ENCODE measurements at regions not wholly inside any gene's neighbourhood (a gene's known extent, or its start where the extent isn't known, plus 50 kb on each side); places are given as distances from the start of the nearest gene placed in this dataset.
A peak's percentile ranks its signal among the peaks of the same experiment; 100 is the strongest.

DNA sequence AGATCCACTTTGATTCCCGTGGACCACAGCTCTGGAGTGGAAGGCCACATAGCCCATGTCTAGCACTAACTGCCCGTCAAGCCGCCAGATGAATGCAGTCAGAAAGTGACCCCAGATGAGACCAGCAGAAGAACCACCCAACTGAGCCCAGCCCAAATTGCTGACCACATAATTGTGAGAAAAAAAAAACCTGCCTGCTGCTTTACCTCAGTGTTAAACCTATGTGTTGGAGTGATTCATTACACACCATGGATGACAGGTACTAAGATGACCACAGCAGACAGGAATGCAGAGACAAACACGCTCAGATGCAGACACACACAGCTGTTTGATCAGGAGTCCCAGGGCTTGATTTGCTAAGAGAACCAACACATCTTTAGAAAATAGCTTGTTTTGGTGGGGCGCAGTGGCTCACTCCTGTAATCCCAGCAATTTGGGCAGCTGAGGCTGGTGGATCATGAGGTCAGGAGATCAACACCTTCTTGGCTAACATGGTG is 168.1 kb upstream of the PPP2R2D start:
- no CpG with 5 or more reads among the region's 5 CpGs for WGBS (ENCODE audit: insufficient coverage, low lambda C conversion rate)
- no peak overlapping the region for H3K4me3 ChIP-seq (ENCODE audit: low read length)
- H3K27ac ChIP-seq (ENCODE audit: low read length): no peak overlapping the region
- DNase-seq: no peak
- no peaks in the 10 kb centered on the region for H3K36me3 ChIP-seq (ENCODE audit: control insufficient read depth, insufficient read depth, low read length)
- no peaks in the 10 kb centered on the region for H3K9me3 ChIP-seq (ENCODE audit: control insufficient read depth, low read depth, low read length)
- no peaks in the 10 kb centered on the region for H3K4me1 ChIP-seq (ENCODE audit: control insufficient read depth, insufficient read depth, low read length)
- H3K27me3 ChIP-seq (ENCODE audit: control insufficient read depth, insufficient read depth, low read length): no peaks in the 10 kb centered on the region

DNA sequence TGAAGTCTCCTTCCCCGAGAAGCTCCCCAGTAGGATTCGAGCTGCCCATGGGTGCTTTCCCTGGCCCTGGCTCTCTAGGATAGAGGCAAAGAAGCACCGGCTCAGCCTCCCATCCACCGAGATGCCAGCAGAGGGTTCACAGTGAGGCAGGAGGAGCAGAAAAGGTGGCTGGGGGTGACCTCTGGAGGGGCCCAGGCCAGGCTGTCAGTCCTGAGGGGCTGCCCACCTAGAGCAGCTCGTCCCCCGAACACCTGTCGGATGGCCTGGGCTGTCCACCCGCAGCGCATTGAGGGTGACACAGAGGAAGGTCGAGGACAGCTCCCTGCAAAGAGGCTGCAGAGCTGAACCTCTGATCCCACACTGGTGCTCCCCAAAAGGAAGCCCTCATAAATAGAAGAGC is 167.2 kb upstream of the PPP2R2D start:
- H3K36me3 ChIP-seq (ENCODE audit: control insufficient read depth, insufficient read depth, low read length): no peaks in the 10 kb centered on the region
- no peak overlapping the region for H3K4me3 ChIP-seq (ENCODE audit: low read length)
- no CpG with 5 or more reads among the region's 10 CpGs for WGBS (ENCODE audit: insufficient coverage, low lambda C conversion rate)
- H3K27me3 ChIP-seq (ENCODE audit: control insufficient read depth, insufficient read depth, low read length): no peaks in the 10 kb centered on the region
- no peak overlapping the region for H3K27ac ChIP-seq (ENCODE audit: low read length)
- DNase-seq: no peak
- H3K9me3 ChIP-seq (ENCODE audit: control insufficient read depth, low read depth, low read length): no peaks in the 10 kb centered on the region
- H3K4me1 ChIP-seq (ENCODE audit: control insufficient read depth, insufficient read depth, low read length): no peaks in the 10 kb centered on the region

DNA sequence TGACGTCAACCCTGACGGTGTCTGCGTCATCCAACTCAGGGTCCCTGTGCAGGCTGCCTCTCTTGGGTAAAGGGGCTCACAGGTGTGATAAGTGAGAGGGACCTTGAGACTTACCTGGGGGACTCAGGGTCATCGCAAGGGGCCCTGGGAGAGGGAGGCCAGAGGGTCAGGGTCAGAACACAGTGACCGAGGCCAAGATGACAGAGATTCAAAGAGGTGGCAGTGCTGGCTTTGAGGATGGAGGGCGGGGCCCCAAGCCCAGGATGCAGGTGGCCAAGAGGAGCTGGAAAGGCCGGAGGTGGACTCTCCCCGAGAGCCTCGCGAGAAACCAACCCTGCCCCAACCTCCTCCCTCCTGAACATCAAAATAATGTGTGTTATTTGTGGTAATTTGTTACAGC is 165.2 kb upstream of the PPP2R2D start:
- DNase-seq: no peak

DNA sequence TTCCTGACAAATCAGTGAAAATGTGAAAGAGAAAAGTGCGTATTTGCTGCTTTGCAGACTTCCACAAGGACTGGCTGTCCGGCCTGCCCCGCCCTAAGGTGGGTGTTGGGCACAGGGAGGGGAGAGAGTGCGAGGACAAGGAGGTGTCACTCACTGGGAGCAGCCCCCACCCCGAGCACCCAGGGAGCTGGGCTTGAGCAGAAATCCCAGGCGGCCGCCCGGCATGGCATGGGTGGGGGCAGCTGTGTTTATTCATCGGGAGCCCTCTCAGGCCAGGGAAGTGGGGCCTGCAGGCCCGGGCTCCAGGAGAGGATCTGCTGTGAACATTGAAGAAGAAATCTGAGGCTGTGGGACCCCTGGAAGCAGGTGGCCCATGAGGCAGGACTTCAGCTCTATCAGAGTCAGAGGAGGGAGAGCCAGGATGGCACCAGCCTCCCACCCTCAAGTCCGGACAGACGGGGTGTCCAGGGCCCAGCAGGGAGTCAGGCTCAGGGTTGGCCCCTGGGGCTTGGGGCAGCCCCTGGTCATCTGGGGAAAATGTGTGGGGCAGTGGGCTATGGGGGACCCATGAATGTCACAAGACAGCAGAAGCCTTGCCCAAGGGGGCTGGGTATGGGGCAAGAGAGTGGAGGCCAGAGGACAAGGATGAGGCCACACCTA is 164.4 kb upstream of the PPP2R2D start:
- H3K27ac ChIP-seq (ENCODE audit: low read length): no peak overlapping the region
- no peaks in the 10 kb centered on the region for H3K4me1 ChIP-seq (ENCODE audit: control insufficient read depth, insufficient read depth, low read length)
- DNase-seq: no peak
- H3K36me3 ChIP-seq (ENCODE audit: control insufficient read depth, insufficient read depth, low read length): no peaks in the 10 kb centered on the region
- no peaks in the 10 kb centered on the region for H3K27me3 ChIP-seq (ENCODE audit: control insufficient read depth, insufficient read depth, low read length)
- no peak overlapping the region for H3K4me3 ChIP-seq (ENCODE audit: low read length)
- no CpG with 5 or more reads among the region's 12 CpGs for WGBS (ENCODE audit: insufficient coverage, low lambda C conversion rate)
- no peaks in the 10 kb centered on the region for H3K9me3 ChIP-seq (ENCODE audit: control insufficient read depth, low read depth, low read length)

More for the DNA sequence above, 165.2 kb upstream of the PPP2R2D start:
- no peaks in the 10 kb centered on the region for H3K27me3 ChIP-seq (ENCODE audit: control insufficient read depth, insufficient read depth, low read length)
- no peaks in the 10 kb centered on the region for H3K4me1 ChIP-seq (ENCODE audit: control insufficient read depth, insufficient read depth, low read length)
- no peak overlapping the region for H3K4me3 ChIP-seq (ENCODE audit: low read length)
- WGBS (ENCODE audit: insufficient coverage, low lambda C conversion rate): no CpG with 5 or more reads among the region's 10 CpGs
- no peaks in the 10 kb centered on the region for H3K9me3 ChIP-seq (ENCODE audit: control insufficient read depth, low read depth, low read length)
- no peaks in the 10 kb centered on the region for H3K36me3 ChIP-seq (ENCODE audit: control insufficient read depth, insufficient read depth, low read length)
- H3K27ac ChIP-seq (ENCODE audit: low read length): no peak overlapping the region

DNA sequence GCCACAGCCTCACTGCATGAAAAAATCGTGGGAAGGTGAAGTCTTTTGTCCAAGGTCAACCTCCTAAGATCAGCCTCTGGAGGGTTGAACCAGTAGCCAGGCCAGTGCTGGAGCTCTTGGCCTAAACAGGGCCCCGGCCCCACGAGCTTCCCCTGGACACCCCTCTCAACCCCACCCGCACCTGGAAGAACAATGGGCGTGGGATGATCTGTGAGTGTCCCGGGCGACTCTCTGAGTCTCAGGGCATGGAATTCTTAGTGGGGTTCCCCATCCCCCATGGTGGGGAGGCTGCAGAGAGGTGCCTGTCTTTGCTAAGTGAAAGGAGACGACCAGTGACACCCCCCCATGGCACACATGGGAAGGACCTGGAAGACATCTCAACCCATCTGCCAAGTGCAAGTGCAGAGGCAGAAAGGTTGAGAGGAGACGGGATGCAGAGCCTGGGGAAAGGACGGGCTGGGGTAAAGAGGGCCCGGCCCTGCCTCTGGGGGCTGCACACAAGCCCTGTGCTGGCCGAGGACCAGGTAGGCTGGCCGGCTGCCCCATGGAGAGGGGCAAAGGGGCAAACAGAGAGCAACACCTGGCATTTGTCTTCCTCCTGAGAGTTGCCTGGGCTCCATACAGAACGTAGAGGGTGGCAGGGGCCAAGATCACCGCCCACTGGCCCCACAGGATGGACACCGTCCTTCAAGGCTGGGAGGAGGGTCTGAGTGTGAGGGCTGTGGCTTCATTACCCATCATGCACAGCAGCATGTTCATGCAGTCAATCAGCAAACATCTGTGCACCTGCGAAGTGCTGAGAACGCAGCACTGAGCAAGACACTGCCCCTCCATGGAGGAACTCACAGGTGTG is 163.0 kb upstream of the PPP2R2D start:
- WGBS (ENCODE audit: insufficient coverage, low lambda C conversion rate): no CpG with 5 or more reads among the region's 18 CpGs
- no peaks in the 10 kb centered on the region for H3K27me3 ChIP-seq (ENCODE audit: control insufficient read depth, insufficient read depth, low read length)
- no peak for DNase-seq

DNA sequence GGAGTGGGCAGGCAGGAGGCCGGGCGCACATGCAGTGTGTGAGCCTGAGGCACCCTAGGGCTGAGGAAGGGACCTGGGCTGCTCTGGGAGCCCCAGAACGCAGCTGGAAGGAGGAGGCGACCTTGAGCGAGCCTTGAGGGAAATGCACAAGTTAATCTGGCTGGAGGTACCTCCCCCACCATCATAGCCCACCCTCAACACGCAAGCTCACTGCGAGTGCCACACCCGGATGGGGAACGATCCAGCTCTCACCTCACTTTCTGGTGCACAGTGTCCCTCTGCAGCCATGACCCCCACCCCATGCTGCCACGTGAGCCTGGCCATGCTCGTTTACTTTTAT is 162.4 kb upstream of the PPP2R2D start:
- DNase-seq: no peak
- Histone ChIP-seq H3K4me1 (ENCODE audit: control insufficient read depth, insufficient read depth, low read length) (no peaks in the 10 kb centered on the region), H3K27ac (ENCODE audit: low read length) (no peak overlapping the region), H3K36me3 (ENCODE audit: control insufficient read depth, insufficient read depth, low read length) (no peaks in the 10 kb centered on the region), H3K4me3 (ENCODE audit: low read length) (no peak overlapping the region), H3K27me3 (ENCODE audit: control insufficient read depth, insufficient read depth, low read length) (peaks cover 1% of the 10 kb centered on the region), H3K9me3 (ENCODE audit: control insufficient read depth, low read depth, low read length) (no peaks in the 10 kb centered on the region)
- WGBS (ENCODE audit: insufficient coverage, low lambda C conversion rate): 50% methylated on average over 1 of the region's 11 CpGs

More for the DNA sequence above, 163.0 kb upstream of the PPP2R2D start:
- Histone ChIP-seq H3K4me1 (ENCODE audit: control insufficient read depth, insufficient read depth, low read length) (no peaks in the 10 kb centered on the region), H3K36me3 (ENCODE audit: control insufficient read depth, insufficient read depth, low read length) (no peaks in the 10 kb centered on the region), H3K9me3 (ENCODE audit: control insufficient read depth, low read depth, low read length) (no peaks in the 10 kb centered on the region), H3K27ac (ENCODE audit: low read length) (no peak overlapping the region), H3K4me3 (ENCODE audit: low read length) (no peak overlapping the region)

DNA sequence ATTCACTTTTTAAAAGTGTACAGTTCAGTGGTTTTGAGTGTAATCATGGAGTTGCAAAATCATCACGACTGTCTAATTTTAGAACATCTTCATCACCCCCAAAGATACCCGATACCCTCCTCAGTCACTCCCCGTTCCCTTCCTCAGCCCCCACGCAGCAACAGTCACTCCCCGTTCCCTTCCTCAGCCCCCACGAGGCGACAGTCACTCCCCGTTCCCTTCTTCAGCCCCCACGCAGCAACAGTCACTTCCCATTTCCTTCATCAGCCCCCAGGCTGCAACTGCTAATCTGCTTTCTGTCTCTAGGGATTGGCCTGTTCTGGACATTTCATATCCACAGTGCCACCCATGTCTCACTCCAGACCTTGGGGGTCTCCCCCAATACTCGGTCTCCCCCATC is 161.6 kb upstream of the PPP2R2D start:
- whole genome bisulfite sequencing (ENCODE audit: insufficient coverage, low lambda C conversion rate): 83% methylated on average over 2 of the region's 10 CpGs
- H3K9me3 ChIP-seq (ENCODE audit: control insufficient read depth, low read depth, low read length): no peaks in the 10 kb centered on the region
- H3K27ac ChIP-seq (ENCODE audit: low read length): no peak overlapping the region
- peaks cover 4% of the 10 kb centered on the region for H3K4me1 ChIP-seq (ENCODE audit: control insufficient read depth, insufficient read depth, low read length)
- no peak for DNase-seq
- no peaks in the 10 kb centered on the region for H3K36me3 ChIP-seq (ENCODE audit: control insufficient read depth, insufficient read depth, low read length)
- peaks cover 4% of the 10 kb centered on the region for H3K27me3 ChIP-seq (ENCODE audit: control insufficient read depth, insufficient read depth, low read length)
- H3K4me3 ChIP-seq (ENCODE audit: low read length): no peak overlapping the region

DNA sequence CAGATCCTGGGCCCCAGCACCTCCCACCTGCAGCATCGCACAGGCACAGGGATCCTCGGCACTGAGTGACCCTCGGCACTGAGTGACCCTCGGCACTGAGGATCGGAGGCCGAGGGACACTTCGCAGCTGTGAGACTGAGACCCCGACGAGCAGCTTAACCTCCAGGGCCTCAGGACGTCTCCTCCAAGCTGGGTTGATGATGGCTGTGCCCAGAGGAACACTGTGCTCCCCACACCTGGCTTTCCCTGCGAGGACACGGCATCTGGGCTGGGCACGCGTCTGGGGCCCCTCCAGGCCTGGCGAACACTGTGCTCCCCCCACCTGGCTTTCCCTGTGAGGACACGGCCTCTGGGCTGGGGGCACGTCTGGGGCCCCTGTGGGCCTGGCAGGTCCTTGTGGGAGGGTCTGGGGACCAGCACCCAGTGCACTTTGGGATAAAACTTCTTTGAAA is 158.3 kb upstream of the PPP2R2D start:
- H3K36me3 ChIP-seq (ENCODE audit: control insufficient read depth, insufficient read depth, low read length): no peaks in the 10 kb centered on the region
- no peaks in the 10 kb centered on the region for H3K9me3 ChIP-seq (ENCODE audit: control insufficient read depth, low read depth, low read length)
- H3K4me3 ChIP-seq (ENCODE audit: low read length): no peak overlapping the region
- WGBS (ENCODE audit: insufficient coverage, low lambda C conversion rate): 80% methylated on average over 1 of the region's 17 CpGs
- H3K27me3 ChIP-seq (ENCODE audit: control insufficient read depth, insufficient read depth, low read length): peaks cover 4% of the 10 kb centered on the region
- peaks cover 4% of the 10 kb centered on the region for H3K4me1 ChIP-seq (ENCODE audit: control insufficient read depth, insufficient read depth, low read length)
- DNase-seq: no peak
- H3K27ac ChIP-seq (ENCODE audit: low read length): no peak overlapping the region

DNA sequence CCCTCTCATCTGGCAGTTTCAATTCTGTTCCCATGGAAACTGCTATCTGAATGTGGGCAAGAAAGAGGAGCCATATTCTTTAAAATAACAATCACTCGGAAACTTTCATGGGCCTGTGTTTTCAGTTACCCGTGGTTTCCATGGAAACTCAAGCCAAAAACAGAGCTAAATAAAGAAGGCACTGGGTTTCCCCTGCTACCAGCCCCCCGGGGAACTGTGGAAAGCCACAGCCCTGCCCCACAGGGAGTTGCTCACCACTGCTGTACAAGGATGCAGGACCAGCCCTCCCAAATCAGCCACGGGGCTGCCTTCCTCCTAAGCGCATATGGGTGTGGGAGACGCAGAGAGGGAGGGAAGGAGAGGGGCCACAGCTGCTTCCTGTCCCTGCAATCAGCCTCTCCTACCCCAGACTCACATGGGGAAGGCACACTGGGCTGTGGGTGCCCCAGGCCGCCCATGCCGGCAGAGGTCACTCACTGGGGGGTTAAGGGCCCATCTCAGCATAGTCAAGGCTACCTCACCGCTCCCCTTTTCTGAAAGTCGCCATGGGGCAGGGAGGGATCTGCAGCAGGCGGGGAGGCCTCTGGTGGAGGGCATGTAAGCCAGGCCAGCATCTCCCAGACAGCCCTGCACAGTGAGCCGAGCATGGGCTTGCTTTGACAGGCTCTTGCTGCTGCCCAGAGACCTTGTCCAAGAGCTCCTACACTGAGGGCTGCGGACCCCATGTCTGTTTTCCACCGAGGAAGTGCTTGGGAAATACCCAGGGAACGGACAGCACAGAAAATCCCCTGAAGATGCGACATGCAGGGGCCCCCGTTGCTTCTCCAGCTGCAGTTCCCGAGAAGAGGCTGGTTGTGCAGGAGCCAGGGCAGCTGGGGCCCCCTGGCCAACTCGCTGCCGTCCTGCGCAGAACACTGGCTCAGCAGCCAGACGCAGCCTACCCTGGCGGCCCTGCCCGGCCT is 157.3 kb upstream of the PPP2R2D start:
- H3K36me3 ChIP-seq (ENCODE audit: control insufficient read depth, insufficient read depth, low read length): no peaks in the 10 kb centered on the region
- no peak overlapping the region for H3K4me3 ChIP-seq (ENCODE audit: low read length)
- peaks cover 4% of the 10 kb centered on the region for H3K27me3 ChIP-seq (ENCODE audit: control insufficient read depth, insufficient read depth, low read length)
- H3K4me1 ChIP-seq (ENCODE audit: control insufficient read depth, insufficient read depth, low read length): peaks cover 11% of the 10 kb centered on the region
- WGBS (ENCODE audit: insufficient coverage, low lambda C conversion rate): 28% methylated on average over 3 of the region's 24 CpGs
- no peak overlapping the region for H3K27ac ChIP-seq (ENCODE audit: low read length)
- H3K9me3 ChIP-seq (ENCODE audit: control insufficient read depth, low read depth, low read length): no peaks in the 10 kb centered on the region
- peak in 1 of 2 donors; percentile 32 for DNase-seq

DNA sequence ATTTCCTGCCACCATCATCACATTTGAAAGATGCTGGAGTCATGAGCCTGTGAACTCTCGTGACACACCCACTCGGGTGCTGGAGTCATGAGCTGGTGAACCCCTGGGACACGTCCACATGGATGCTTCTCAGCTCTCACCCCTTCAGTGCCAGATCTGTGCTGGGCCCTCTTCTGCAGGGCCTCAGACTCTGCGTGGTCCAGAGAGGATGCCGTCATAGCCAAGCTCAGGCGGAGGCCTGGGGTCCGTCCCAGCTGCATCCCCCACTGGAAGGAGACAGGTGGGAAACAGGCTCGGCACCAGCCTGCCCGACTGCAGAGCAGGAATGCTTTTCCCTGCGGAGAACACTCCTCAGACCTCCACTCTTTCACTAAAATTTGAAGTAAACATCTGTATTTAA is 156.5 kb upstream of the PPP2R2D start:
- DNase-seq: no peak
- Histone ChIP-seq H3K4me1 (ENCODE audit: control insufficient read depth, insufficient read depth, low read length) (peaks cover 20% of the 10 kb centered on the region), H3K27ac (ENCODE audit: low read length) (no peak overlapping the region), H3K36me3 (ENCODE audit: control insufficient read depth, insufficient read depth, low read length) (no peaks in the 10 kb centered on the region), H3K27me3 (ENCODE audit: control insufficient read depth, insufficient read depth, low read length) (peaks cover 4% of the 10 kb centered on the region), H3K4me3 (ENCODE audit: low read length) (no peak overlapping the region), H3K9me3 (ENCODE audit: control insufficient read depth, low read depth, low read length) (no peaks in the 10 kb centered on the region)
- no CpG with 5 or more reads among the region's 10 CpGs for WGBS (ENCODE audit: insufficient coverage, low lambda C conversion rate)

All from large intestine (tissue), 3 donors.